ENCODE measurements at regions not wholly inside any gene's neighbourhood (a gene's known extent, or its start where the extent isn't known, plus 50 kb on each side); places are given as distances from the start of the nearest gene placed in this dataset.

GRCh38 chr21:38924954-38925353 lies 119.2 kb downstream of the ETS2 start:
- intact Hi-C loops (cut with micrococcal nuclease; ENCODE audit: unreplicated experiment), result no loop called here
- POLR2A ChIA-PET, result no interaction called here
- no peaks in the 10 kb centered on the region for H3K36me3 ChIP-seq (ENCODE audit: control insufficient read depth, insufficient read depth, low read length)
- H3K4me3 ChIP-seq (ENCODE audit: low read depth in 2 of 2, low read length in 2 of 2), result no peak overlapping the region
- DNase-seq (ENCODE audit: low read depth, low spot score) (no peak), ATAC-seq (no peak)
- H3K27me3 ChIP-seq (ENCODE audit: control insufficient read depth, insufficient read depth, low read length), result no peaks in the 10 kb centered on the region
- H3K27ac ChIP-seq (ENCODE audit: low read length), result no peak overlapping the region
- in situ Hi-C loops (cut with HindIII; ENCODE audit: low pct_unique_long_range_greater_than_20kb, low sequenced_read_pairs), result no loop called here
- CTCF ChIA-PET, result no interaction called here
- no peaks in the 10 kb centered on the region for H3K9me3 ChIP-seq (ENCODE audit: control insufficient read depth, insufficient read depth, low read depth, low read length)
- BruUV-seq (replicated peaks), result no TSS peak
- H3K4me1 ChIP-seq (ENCODE audit: control insufficient read depth, insufficient read depth, low read length), result no peaks in the 10 kb centered on the region
- no peak for TF ChIP-seq SIN3A (IDR thresholded peaks at IDR 0.05; ENCODE audit: borderline replicate concordance, insufficient read depth, low read depth, low read length)
- TF ChIP-seq REST (IDR thresholded peaks at IDR 0.05; ENCODE audit: insufficient read depth in 1 of 2, low read depth in 2 of 2, low read length in 1 of 2), result no peak
- no peak for TF ChIP-seq POLR2AphosphoS5 (IDR thresholded peaks at IDR 0.05; ENCODE audit: low read depth, low read length)
- TF ChIP-seq CTCF (IDR thresholded peaks at IDR 0.05), result no peak
- no peak for TF ChIP-seq TCF7L2 (IDR thresholded peaks at IDR 0.05; ENCODE audit: low read depth, low read length)

GRCh38 chr21:38923429-38923828 lies 117.7 kb downstream of the ETS2 start:
- Histone ChIP-seq H3K36me3 (ENCODE audit: control insufficient read depth, insufficient read depth, low read length) (no peaks in the 10 kb centered on the region), H3K27me3 (ENCODE audit: control insufficient read depth, insufficient read depth, low read length) (no peaks in the 10 kb centered on the region), H3K9me3 (ENCODE audit: control insufficient read depth, insufficient read depth, low read depth, low read length) (no peaks in the 10 kb centered on the region), H3K4me3 (ENCODE audit: low read depth in 2 of 2, low read length in 2 of 2) (no peak overlapping the region), H3K27ac (ENCODE audit: low read length) (no peak overlapping the region), H3K4me1 (ENCODE audit: control insufficient read depth, insufficient read depth, low read length) (no peaks in the 10 kb centered on the region)
- no TSS peak for BruUV-seq (replicated peaks)
- POLR2A ChIA-PET, result no interaction called here
- TF ChIP-seq TCF7L2 (IDR thresholded peaks at IDR 0.05; ENCODE audit: low read depth, low read length), result no peak
- in situ Hi-C loops (cut with HindIII; ENCODE audit: low pct_unique_long_range_greater_than_20kb, low sequenced_read_pairs) (no loop called here), intact Hi-C loops (cut with micrococcal nuclease; ENCODE audit: unreplicated experiment) (no loop called here)
- ATAC-seq, result no peak
- CTCF ChIA-PET, result no interaction called here
- no peak for DNase-seq (ENCODE audit: low read depth, low spot score)

GRCh38 chr21:38922474-38923235 lies 116.9 kb downstream of the ETS2 start:
- CTCF ChIA-PET, result no interaction called here
- intact Hi-C loops (cut with micrococcal nuclease; ENCODE audit: unreplicated experiment), result no loop called here
- Histone ChIP-seq H3K27me3 (ENCODE audit: control insufficient read depth, insufficient read depth, low read length) (no peaks in the 10 kb centered on the region), H3K27ac (ENCODE audit: low read length) (no peak overlapping the region), H3K36me3 (ENCODE audit: control insufficient read depth, insufficient read depth, low read length) (no peaks in the 10 kb centered on the region), H3K9me3 (ENCODE audit: control insufficient read depth, insufficient read depth, low read depth, low read length) (no peaks in the 10 kb centered on the region), H3K4me1 (ENCODE audit: control insufficient read depth, insufficient read depth, low read length) (no peaks in the 10 kb centered on the region), H3K4me3 (ENCODE audit: low read depth in 2 of 2, low read length in 2 of 2) (no peak overlapping the region)
- POLR2A ChIA-PET, result no interaction called here
- no TSS peak for BruUV-seq (replicated peaks)
- in situ Hi-C loops (cut with HindIII; ENCODE audit: low pct_unique_long_range_greater_than_20kb, low sequenced_read_pairs), result no loop called here
- TF ChIP-seq SIN3A (IDR thresholded peaks at IDR 0.05; ENCODE audit: borderline replicate concordance, insufficient read depth, low read depth, low read length), result no peak
- no peak for TF ChIP-seq POLR2AphosphoS5 (IDR thresholded peaks at IDR 0.05; ENCODE audit: low read depth, low read length)
- no peak for TF ChIP-seq TCF7L2 (IDR thresholded peaks at IDR 0.05; ENCODE audit: low read depth, low read length)
- TF ChIP-seq CTCF (IDR thresholded peaks at IDR 0.05), result no peak
- no peak for TF ChIP-seq REST (IDR thresholded peaks at IDR 0.05; ENCODE audit: insufficient read depth in 1 of 2, low read depth in 2 of 2, low read length in 1 of 2)
- ATAC-seq (no peak), DNase-seq (ENCODE audit: low read depth, low spot score) (no peak)
